ENCODE measurements at regions not wholly inside any gene's neighbourhood (a gene's known extent, or its start where the extent isn't known, plus 50 kb on each side); places are given as distances from the start of the nearest gene placed in this dataset.

- in situ Hi-C loops (cut with MboI; ENCODE audit: low pct_unique_long_range_greater_than_20kb, low sequenced_read_pairs, unreplicated experiment) = no loop called here
- no peak for DNase-seq (ENCODE audit: low spot score)
- no peak for TF ChIP-seq CTCF (IDR thresholded peaks at IDR 0.05; ENCODE audit: extremely low read depth, insufficient read depth, missing control alignments)
These were observed 188.7 kb downstream of the TM9SF2 start for GRCh38 chr13:99689955-99690354.

- DNase-seq (ENCODE audit: low spot score) = no peak
- no peak for TF ChIP-seq CTCF (IDR thresholded peaks at IDR 0.05; ENCODE audit: extremely low read depth, insufficient read depth, missing control alignments)
- in situ Hi-C loops (cut with MboI; ENCODE audit: low pct_unique_long_range_greater_than_20kb, low sequenced_read_pairs, unreplicated experiment) = no loop called here
These were observed 187.5 kb downstream of the TM9SF2 start for GRCh38 chr13:99688776-99689175.

DNA sequence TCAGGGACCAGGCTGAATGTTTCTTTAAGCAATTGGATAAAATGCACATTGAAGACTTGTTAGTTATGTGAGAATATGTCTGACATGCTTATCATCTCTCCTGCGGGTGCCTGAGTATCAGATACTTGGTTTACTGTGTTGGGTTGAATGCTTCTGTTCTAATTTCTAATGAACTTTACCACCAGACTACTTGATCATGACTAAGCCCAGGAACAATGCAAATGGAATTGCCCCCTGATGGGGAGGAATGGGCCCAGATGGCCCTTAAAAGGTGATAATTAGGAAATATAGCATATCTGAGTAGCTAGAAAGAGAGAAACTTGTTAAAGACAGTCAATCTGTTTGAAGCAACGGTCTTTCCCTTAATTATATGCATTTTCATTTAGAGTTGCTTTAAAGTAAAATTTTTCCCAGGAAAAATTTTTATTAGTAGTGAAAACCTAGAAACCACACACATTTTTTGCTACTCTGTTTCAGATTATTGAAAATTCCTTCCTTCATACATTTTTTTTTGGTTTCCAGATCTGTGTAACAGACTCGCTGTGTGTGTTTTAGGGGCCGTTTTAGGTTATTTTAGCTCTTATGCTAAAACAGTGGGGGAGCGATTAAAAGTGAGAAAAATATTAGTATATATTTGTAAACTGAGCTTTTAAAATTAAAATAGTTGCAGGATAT lies 186.6 kb downstream of the TM9SF2 start:
- TF ChIP-seq CTCF (IDR thresholded peaks at IDR 0.05; ENCODE audit: extremely low read depth, insufficient read depth, missing control alignments) = no peak
- no peak for DNase-seq (ENCODE audit: low spot score)
- in situ Hi-C loops (cut with MboI; ENCODE audit: low pct_unique_long_range_greater_than_20kb, low sequenced_read_pairs, unreplicated experiment) = no loop called here

GRCh38 chr13:99686944-99687411 lies 185.7 kb downstream of the TM9SF2 start:
- no peak for TF ChIP-seq CTCF (IDR thresholded peaks at IDR 0.05; ENCODE audit: extremely low read depth, insufficient read depth, missing control alignments)
- no peak for DNase-seq (ENCODE audit: low spot score)
- in situ Hi-C loops (cut with MboI; ENCODE audit: low pct_unique_long_range_greater_than_20kb, low sequenced_read_pairs, unreplicated experiment) = no loop called here

DNA sequence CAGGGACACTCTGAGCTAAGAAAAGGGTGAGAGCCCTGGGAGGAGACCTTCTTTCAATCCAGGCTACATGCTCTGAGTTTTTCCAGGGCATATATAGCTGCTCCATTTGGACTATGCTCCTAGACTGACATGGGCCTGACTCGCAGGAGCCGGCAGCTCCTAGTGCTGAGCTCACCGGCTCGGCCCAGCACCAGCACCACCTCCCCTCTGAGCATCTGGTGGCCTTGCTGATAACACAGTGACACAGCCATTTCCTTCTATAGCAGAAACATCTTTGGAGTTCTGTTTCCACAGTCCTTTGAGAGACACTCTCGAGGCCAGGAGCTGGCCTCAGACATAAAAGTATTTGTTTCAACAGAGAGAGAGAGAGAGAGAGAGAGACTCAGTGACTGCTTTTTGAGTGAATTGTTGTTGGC lies 184.9 kb downstream of the TM9SF2 start:
- in situ Hi-C loops (cut with MboI; ENCODE audit: low pct_unique_long_range_greater_than_20kb, low sequenced_read_pairs, unreplicated experiment) = no loop called here
- DNase-seq (ENCODE audit: low spot score) = no peak
- TF ChIP-seq CTCF (IDR thresholded peaks at IDR 0.05; ENCODE audit: extremely low read depth, insufficient read depth, missing control alignments) = no peak

- in situ Hi-C loops (cut with MboI; ENCODE audit: low pct_unique_long_range_greater_than_20kb, low sequenced_read_pairs, unreplicated experiment) = no loop called here
- no peak for DNase-seq (ENCODE audit: low spot score)
These were observed 180.4 kb downstream of the TM9SF2 start for GRCh38 chr13:99681695-99682094.

More at GRCh38 chr13:99681695-99682094, 180.4 kb downstream of the TM9SF2 start:
- TF ChIP-seq CTCF (IDR thresholded peaks at IDR 0.05; ENCODE audit: extremely low read depth, insufficient read depth, missing control alignments) = no peak
